ENCODE measurements at regions not wholly inside any gene's neighbourhood (a gene's known extent, or its start where the extent isn't known, plus 50 kb on each side); places are given as distances from the start of the nearest gene placed in this dataset.

GRCh38 chr15:47411733-47412132, 305.6 kb upstream of the SEMA6D start:
- no peak for DNase-seq
- peaks cover 0 to 7% (median 0%) of the 10 kb centered on the region in 5 donors for H3K27me3 Mint-ChIP-seq
- no peak overlapping the region for H3K4me3 ChIP-seq (ENCODE audit: low read length)
- H3K27ac ChIP-seq (ENCODE audit: low read depth, low read length) = no peak overlapping the region
- H3K4me1 ChIP-seq (ENCODE audit: control insufficient read depth in 2 of 2, insufficient read depth in 2 of 2, low read length in 2 of 2) = no peaks in the 10 kb centered on the region
- peaks cover 0 to 4% (median 0%) of the 10 kb centered on the region in 11 donors for H3K9me3 Mint-ChIP-seq
- no peaks in the 10 kb centered on the region for H3K27me3 ChIP-seq (ENCODE audit: control insufficient read depth in 2 of 2, insufficient read depth in 2 of 2, low read length in 2 of 2)
- H3K36me3 Mint-ChIP-seq = no peaks in the 10 kb centered on the region
- intact Hi-C loops (cut with micrococcal nuclease) = no loop called here
- no peaks in the 10 kb centered on the region for H3K36me3 ChIP-seq (ENCODE audit: control insufficient read depth in 2 of 3, insufficient read depth in 3 of 3, low read length in 3 of 3)
- H3K4me1 Mint-ChIP-seq = peaks cover 0 to 2% (median 0%) of the 10 kb centered on the region in 7 donors
- H3K4me3 Mint-ChIP-seq = no peak overlapping the region
- ChIA-PET POLR2A (no interaction called here), CTCF (interaction anchor here (0.6 kb wide), 1 partner anchor 10 kb away, joined by 3 read pairs; no protein-coding TSS in a partner anchor)
- no peak overlapping the region for H3K27ac Mint-ChIP-seq
- H3K9me3 ChIP-seq (ENCODE audit: control insufficient read depth in 2 of 3, low read length in 3 of 3) = no peaks in the 10 kb centered on the region
- ATAC-seq = no peak

DNA sequence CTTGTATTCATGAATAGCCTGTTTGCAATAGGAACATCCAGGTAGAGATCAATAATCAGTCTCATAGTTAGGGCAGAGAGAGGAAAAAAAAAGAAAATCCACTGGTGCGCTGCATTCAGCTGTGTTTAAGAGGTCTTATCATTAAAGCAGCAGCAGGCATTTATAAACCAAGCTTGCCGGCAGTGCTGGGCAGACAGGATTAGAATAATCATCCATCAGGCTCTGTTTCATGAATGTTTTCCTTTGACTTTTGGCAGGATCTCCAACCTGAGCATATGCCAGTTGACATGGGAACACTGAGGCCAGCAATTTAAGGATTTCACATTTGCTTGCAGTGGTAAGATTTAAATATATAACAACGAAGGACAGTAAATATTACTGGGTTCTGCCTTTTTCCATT, 305.2 kb upstream of the SEMA6D start:
- ATAC-seq (no peak), DNase-seq (no peak)
- Histone ChIP-seq H3K27ac (ENCODE audit: low read depth, low read length) (no peak overlapping the region), H3K36me3 (ENCODE audit: control insufficient read depth in 2 of 3, insufficient read depth in 3 of 3, low read length in 3 of 3) (no peaks in the 10 kb centered on the region), H3K27me3 (ENCODE audit: control insufficient read depth in 2 of 2, insufficient read depth in 2 of 2, low read length in 2 of 2) (no peaks in the 10 kb centered on the region), H3K9me3 (ENCODE audit: control insufficient read depth in 2 of 3, low read length in 3 of 3) (no peaks in the 10 kb centered on the region), H3K4me1 (ENCODE audit: control insufficient read depth in 2 of 2, insufficient read depth in 2 of 2, low read length in 2 of 2) (no peaks in the 10 kb centered on the region), H3K4me3 (ENCODE audit: low read length) (no peak overlapping the region)
- peaks cover 0 to 7% (median 0%) of the 10 kb centered on the region in 5 donors for H3K27me3 Mint-ChIP-seq
- no peaks in the 10 kb centered on the region for H3K36me3 Mint-ChIP-seq
- peaks cover 0 to 2% (median 0%) of the 10 kb centered on the region in 7 donors for H3K4me1 Mint-ChIP-seq
- POLR2A ChIA-PET = no interaction called here
- H3K27ac Mint-ChIP-seq = no peak overlapping the region
- H3K4me3 Mint-ChIP-seq = no peak overlapping the region
- CTCF ChIA-PET = no interaction called here
- intact Hi-C loops (cut with micrococcal nuclease) = no loop called here
- peaks cover 0 to 4% (median 0%) of the 10 kb centered on the region in 11 donors for H3K9me3 Mint-ChIP-seq

DNA sequence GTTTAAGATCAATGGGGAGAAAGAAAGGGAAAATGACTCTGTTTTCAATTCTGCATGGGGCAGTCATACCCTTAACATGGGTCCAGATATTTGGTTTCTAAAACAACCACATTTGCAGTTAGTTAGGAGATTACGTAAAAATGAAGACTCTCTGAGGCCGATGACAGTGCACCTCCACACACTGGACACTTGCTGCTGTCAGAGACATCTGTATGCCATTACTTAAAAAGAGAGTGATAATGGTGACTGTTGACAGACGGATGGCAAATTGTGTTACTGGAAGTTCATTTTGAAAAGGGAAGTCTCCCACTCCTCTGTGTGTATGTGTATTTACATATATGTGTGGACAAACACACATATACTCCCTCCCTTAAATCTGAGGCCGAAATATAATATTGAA, 304.5 kb upstream of the SEMA6D start:
- H3K36me3 Mint-ChIP-seq = no peaks in the 10 kb centered on the region
- peaks cover 0 to 7% (median 0%) of the 10 kb centered on the region in 5 donors for H3K27me3 Mint-ChIP-seq
- Histone ChIP-seq H3K9me3 (ENCODE audit: control insufficient read depth in 2 of 3, low read length in 3 of 3) (no peaks in the 10 kb centered on the region), H3K4me1 (ENCODE audit: control insufficient read depth in 2 of 2, insufficient read depth in 2 of 2, low read length in 2 of 2) (no peaks in the 10 kb centered on the region), H3K27ac (ENCODE audit: low read depth, low read length) (no peak overlapping the region), H3K4me3 (ENCODE audit: low read length) (no peak overlapping the region), H3K27me3 (ENCODE audit: control insufficient read depth in 2 of 2, insufficient read depth in 2 of 2, low read length in 2 of 2) (no peaks in the 10 kb centered on the region), H3K36me3 (ENCODE audit: control insufficient read depth in 2 of 3, insufficient read depth in 3 of 3, low read length in 3 of 3) (no peaks in the 10 kb centered on the region)
- H3K9me3 Mint-ChIP-seq = peaks cover 0 to 4% (median 0%) of the 10 kb centered on the region in 11 donors
- ChIA-PET POLR2A (no interaction called here), CTCF (no interaction called here)
- no peak for DNase-seq
- H3K27ac Mint-ChIP-seq = no peak overlapping the region
- ATAC-seq = no peak
- H3K4me1 Mint-ChIP-seq = peaks cover 0 to 2% (median 0%) of the 10 kb centered on the region in 7 donors
- intact Hi-C loops (cut with micrococcal nuclease) = no loop called here
- no peak overlapping the region for H3K4me3 Mint-ChIP-seq

DNA sequence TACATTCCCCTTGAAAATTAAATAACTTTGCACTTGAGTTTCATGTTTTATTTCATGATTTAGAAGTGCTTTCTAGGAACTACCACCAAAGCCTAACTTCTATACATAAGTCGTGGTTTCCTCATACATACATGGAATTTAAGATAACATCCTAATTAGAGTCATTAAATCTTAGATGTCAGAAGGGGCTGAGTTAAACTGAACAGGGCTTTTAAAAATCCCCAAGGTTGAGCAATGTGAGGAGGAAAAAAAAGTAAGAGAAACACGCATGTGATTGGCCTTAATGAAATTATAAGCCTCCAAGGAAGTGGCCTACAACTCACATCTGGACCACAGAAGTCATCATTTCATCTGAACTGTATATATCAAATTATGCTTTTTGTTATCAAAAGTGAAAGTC, 303.1 kb upstream of the SEMA6D start:
- no peaks in the 10 kb centered on the region for H3K9me3 ChIP-seq (ENCODE audit: control insufficient read depth in 2 of 3, low read length in 3 of 3)
- no peak overlapping the region for H3K27ac Mint-ChIP-seq
- peaks cover 0 to 2% (median 0%) of the 10 kb centered on the region in 7 donors for H3K4me1 Mint-ChIP-seq
- H3K27me3 ChIP-seq (ENCODE audit: control insufficient read depth in 2 of 2, insufficient read depth in 2 of 2, low read length in 2 of 2) = no peaks in the 10 kb centered on the region
- H3K4me1 ChIP-seq (ENCODE audit: control insufficient read depth in 2 of 2, insufficient read depth in 2 of 2, low read length in 2 of 2) = no peaks in the 10 kb centered on the region
- DNase-seq (no peak), ATAC-seq (no peak)
- peaks cover 0 to 4% (median 0%) of the 10 kb centered on the region in 11 donors for H3K9me3 Mint-ChIP-seq
- no peaks in the 10 kb centered on the region for H3K36me3 Mint-ChIP-seq
- ChIA-PET CTCF (no interaction called here), POLR2A (no interaction called here)
- H3K27me3 Mint-ChIP-seq = peaks cover 0 to 7% (median 0%) of the 10 kb centered on the region in 5 donors
- H3K4me3 Mint-ChIP-seq = no peak overlapping the region
- H3K4me3 ChIP-seq (ENCODE audit: low read length) = no peak overlapping the region
- intact Hi-C loops (cut with micrococcal nuclease) = no loop called here
- H3K27ac ChIP-seq (ENCODE audit: low read depth, low read length) = no peak overlapping the region
- H3K36me3 ChIP-seq (ENCODE audit: control insufficient read depth in 2 of 3, insufficient read depth in 3 of 3, low read length in 3 of 3) = no peaks in the 10 kb centered on the region

- no peak overlapping the region for H3K27ac ChIP-seq (ENCODE audit: low read depth, low read length)
- intact Hi-C loops (cut with micrococcal nuclease) = no loop called here
- ChIA-PET POLR2A (no interaction called here), CTCF (no interaction called here)
- Mint-ChIP-seq H3K9me3 (peaks cover 0 to 4% (median 0%) of the 10 kb centered on the region in 11 donors), H3K27ac (no peak overlapping the region), H3K36me3 (no peaks in the 10 kb centered on the region), H3K4me3 (no peak overlapping the region), H3K27me3 (peaks cover 0 to 7% (median 0%) of the 10 kb centered on the region in 5 donors), H3K4me1 (peaks cover 0 to 2% (median 0%) of the 10 kb centered on the region in 7 donors)
- H3K4me3 ChIP-seq (ENCODE audit: low read length) = no peak overlapping the region
- no peaks in the 10 kb centered on the region for H3K9me3 ChIP-seq (ENCODE audit: control insufficient read depth in 2 of 3, low read length in 3 of 3)
- H3K4me1 ChIP-seq (ENCODE audit: control insufficient read depth in 2 of 2, insufficient read depth in 2 of 2, low read length in 2 of 2) = no peaks in the 10 kb centered on the region
- H3K27me3 ChIP-seq (ENCODE audit: control insufficient read depth in 2 of 2, insufficient read depth in 2 of 2, low read length in 2 of 2) = no peaks in the 10 kb centered on the region
- H3K36me3 ChIP-seq (ENCODE audit: control insufficient read depth in 2 of 3, insufficient read depth in 3 of 3, low read length in 3 of 3) = no peaks in the 10 kb centered on the region
- no peak for ATAC-seq
- DNase-seq = no peak
Measured at GRCh38 chr15:47415539-47415971, 301.8 kb upstream of the SEMA6D start.

DNA sequence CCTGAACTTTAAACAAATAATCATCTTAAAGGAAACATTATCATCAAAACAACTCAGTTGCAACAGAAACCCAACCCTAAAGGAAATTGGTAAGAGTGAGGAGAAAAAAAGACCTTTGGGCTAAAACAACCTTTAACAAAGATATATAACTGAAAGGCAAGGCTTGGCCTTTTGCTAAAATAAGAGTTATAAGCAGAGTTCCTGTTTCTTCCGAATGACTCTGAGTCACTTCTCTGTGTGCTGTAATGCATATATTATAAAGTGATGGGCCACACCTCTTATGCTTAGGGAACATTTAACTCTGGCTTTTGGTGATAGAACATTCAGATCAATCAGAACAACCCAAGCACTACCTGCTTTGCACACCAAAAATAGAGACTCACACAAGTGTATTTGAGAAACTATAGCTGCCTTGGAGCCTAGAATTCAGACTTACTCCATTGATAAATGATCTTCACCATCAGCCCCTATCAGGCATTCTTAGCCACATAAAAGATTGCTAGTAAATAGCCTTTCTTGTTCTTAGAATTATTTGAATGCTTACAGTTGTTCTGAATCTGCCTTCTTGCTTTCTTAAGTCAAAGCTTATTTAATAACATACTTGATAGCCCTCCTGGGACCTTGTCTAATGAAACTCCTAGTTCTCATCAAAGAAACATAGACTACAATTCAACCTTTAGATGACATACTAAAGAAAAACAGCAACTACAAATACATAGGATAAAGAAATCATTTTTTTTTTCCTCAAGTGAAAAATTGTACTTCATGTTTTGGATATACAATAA, 294.2 kb upstream of the SEMA6D start:
- POLR2A ChIA-PET = no interaction called here
- Mint-ChIP-seq H3K4me3 (no peak overlapping the region), H3K9me3 (peaks cover 0 to 1% (median 0%) of the 10 kb centered on the region in 11 donors), H3K4me1 (no peaks in the 10 kb centered on the region), H3K27me3 (peaks cover 0 to 4% (median 0%) of the 10 kb centered on the region in 5 donors), H3K36me3 (no peaks in the 10 kb centered on the region), H3K27ac (no peak overlapping the region)
- ATAC-seq (no peak), DNase-seq (no peak)
- Histone ChIP-seq H3K4me1 (ENCODE audit: control insufficient read depth in 2 of 2, insufficient read depth in 2 of 2, low read length in 2 of 2) (no peaks in the 10 kb centered on the region), H3K27me3 (ENCODE audit: control insufficient read depth in 2 of 2, insufficient read depth in 2 of 2, low read length in 2 of 2) (no peaks in the 10 kb centered on the region), H3K27ac (ENCODE audit: low read depth, low read length) (no peak overlapping the region), H3K36me3 (ENCODE audit: control insufficient read depth in 2 of 3, insufficient read depth in 3 of 3, low read length in 3 of 3) (no peaks in the 10 kb centered on the region), H3K4me3 (ENCODE audit: low read length) (no peak overlapping the region), H3K9me3 (ENCODE audit: control insufficient read depth in 2 of 3, low read length in 3 of 3) (no peaks in the 10 kb centered on the region)
- intact Hi-C loops (cut with micrococcal nuclease) = no loop called here
- CTCF ChIA-PET = no interaction called here

- Mint-ChIP-seq H3K27me3 (peaks cover 0 to 8% (median 0%) of the 10 kb centered on the region in 5 donors), H3K9me3 (peaks cover 0 to 3% (median 0%) of the 10 kb centered on the region in 11 donors), H3K27ac (no peak overlapping the region), H3K4me3 (no peak overlapping the region), H3K4me1 (no peaks in the 10 kb centered on the region), H3K36me3 (no peaks in the 10 kb centered on the region)
- no peaks in the 10 kb centered on the region for H3K27me3 ChIP-seq (ENCODE audit: control insufficient read depth in 2 of 2, insufficient read depth in 2 of 2, low read length in 2 of 2)
- H3K36me3 ChIP-seq (ENCODE audit: control insufficient read depth in 2 of 3, insufficient read depth in 3 of 3, low read length in 3 of 3) = no peaks in the 10 kb centered on the region
- intact Hi-C loops (cut with micrococcal nuclease) = no loop called here
- no peak overlapping the region for H3K4me3 ChIP-seq (ENCODE audit: low read length)
- no peak overlapping the region for H3K27ac ChIP-seq (ENCODE audit: low read depth, low read length)
- POLR2A ChIA-PET = no interaction called here
- CTCF ChIA-PET = no interaction called here
- no peak for ATAC-seq
- no peaks in the 10 kb centered on the region for H3K9me3 ChIP-seq (ENCODE audit: control insufficient read depth in 2 of 3, low read length in 3 of 3)
- no peaks in the 10 kb centered on the region for H3K4me1 ChIP-seq (ENCODE audit: control insufficient read depth in 2 of 2, insufficient read depth in 2 of 2, low read length in 2 of 2)
- no peak for DNase-seq
Measured at GRCh38 chr15:47427463-47427862, 289.8 kb upstream of the SEMA6D start.

Measured in naive thymus-derived CD4-positive, alpha-beta T cell (primary cell).